CD4-positive, alpha-beta T cell treated with Interleukin-2 at 100 ng/mL for 4 hours (primary cell): ENCODE measurements at regions not wholly inside any gene's neighbourhood (a gene's known extent, or its start where the extent isn't known, plus 50 kb on each side); places are given as distances from the start of the nearest gene placed in this dataset.
A peak's percentile ranks its signal among the peaks of the same experiment; 100 is the strongest.
"Not testable (repeated sequence)": the region's sequence is repeated elsewhere in the genome, so short reads cannot be mapped to it uniquely, and the experiment has no call there.

Source experiments
- DNase-seq: peaks from one replicate; pipeline ENCODE4 v3.0.0-alpha.2; 2020; ENCODE audit warnings: low spot score

DNA sequence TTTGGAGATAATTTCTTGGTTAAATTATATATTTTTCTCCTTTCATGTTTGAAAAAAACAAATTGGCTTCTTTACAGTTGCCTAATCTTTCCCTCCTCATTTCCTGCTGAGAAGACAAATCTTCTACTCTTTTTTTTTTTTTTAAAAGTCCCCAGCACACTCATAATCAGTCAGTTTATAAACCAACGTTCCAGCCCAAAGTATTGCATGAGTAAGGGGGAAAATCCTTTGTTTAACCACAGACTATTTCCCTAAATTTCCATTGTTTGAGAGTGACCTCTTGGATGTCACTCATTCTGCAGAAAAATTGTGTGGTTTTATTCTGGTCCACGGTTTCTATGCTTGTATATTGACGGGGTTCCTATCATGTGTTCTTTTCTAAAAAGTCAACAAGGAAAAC is 55.1 kb upstream of the TLR4 start:
- no peak for DNase-seq

DNA sequence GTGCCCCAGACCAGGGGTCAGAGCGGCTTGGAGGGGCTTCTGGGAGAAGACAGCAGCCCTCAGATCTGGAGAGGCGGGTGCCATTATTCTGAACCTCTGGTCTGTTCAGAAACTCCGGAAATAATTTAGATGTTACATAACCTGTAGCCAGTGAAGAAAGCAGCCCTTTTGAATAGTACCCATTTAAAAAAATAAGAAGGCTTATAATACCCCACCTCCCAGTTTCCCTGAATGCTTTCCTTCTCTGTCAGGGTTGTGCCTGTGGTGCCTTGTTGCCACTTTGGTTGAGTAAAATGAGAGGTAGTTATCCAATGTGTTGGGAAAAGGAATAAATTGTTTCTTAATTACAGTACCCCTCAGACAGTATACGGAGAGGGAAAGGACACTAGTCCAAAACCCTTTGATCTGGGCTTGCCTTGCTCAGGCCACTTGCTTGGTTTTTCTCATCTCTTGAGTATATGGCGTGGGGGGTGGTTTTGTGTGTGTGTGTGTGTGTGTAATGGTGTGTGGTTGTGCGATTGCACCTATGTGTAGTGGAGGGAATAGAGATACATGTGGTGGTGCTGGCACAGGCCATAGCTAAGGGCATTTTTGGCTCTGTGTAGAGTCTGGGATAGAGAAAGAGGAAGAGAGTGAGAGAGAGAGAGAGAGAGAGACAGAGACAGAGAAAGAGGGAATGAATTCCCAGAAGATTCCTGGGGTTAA is 59.1 kb upstream of the TLR4 start:
- DNase-seq = no peak

DNA sequence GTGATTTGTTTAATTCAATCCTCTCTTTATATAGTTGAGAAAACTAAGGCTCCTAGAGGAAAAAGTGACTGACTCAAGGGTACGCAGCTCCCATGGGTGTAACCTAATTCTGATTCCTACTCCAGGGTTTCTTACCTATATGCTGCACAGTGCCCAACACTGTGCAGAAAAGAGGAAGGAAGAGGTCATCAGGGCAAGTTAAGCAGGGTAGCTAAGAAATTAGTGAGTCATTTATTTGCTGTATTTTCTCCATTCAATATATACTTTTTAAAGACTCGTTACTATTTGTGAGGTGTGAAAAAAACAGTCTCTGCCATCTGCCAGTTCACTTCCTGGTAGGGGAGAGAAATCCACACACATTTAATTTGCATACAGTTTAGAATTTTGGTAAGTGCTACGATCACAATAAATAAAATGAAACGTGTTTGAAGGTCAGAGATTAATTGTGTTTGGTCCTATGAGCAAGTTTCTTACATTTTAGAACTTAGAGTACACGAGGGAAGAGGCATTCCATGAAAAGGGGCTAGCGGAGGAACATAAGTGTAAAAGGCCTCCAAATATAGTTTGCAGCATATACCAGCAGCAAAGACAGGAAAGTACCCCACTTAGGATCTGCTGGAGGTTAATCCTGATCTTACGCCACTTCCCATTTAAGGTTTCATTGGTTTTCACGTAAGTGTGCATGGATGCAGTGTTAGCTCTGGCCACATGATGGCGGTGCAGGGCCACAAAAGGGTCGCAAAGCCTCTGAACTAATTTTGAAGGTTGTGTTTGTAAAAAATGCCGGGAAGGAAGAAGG is 59.9 kb upstream of the TLR4 start:
- DNase-seq = peak; percentile 47

GRCh38 chr9:117643288-117643654 is 60.9 kb upstream of the TLR4 start:
- no peak for DNase-seq

GRCh38 chr9:117642571-117643287 is 61.5 kb upstream of the TLR4 start:
- DNase-seq = not testable (repeated sequence)

GRCh38 chr9:117636681-117637080 is 67.5 kb upstream of the TLR4 start:
- DNase-seq = no peak

DNA sequence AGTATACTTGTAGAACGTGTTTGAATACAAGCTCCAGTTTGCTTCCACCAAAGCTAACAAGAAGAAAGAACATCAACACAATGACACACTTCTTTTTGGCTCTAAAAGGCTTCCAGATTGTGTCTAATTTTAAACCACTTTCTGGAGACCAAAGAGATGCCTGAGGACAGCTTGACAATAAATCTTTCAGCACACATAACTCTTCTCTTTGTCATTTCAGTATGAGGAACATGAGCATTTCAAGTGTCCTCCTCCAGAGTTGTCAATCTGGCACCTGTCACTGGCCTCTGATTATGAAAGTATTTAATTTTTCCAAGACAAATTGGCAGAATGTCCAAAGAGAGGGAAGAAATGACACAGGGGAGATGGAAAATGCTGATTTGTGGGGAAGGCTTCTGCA is 79.0 kb upstream of the TLR4 start:
- no peak for DNase-seq

DNA sequence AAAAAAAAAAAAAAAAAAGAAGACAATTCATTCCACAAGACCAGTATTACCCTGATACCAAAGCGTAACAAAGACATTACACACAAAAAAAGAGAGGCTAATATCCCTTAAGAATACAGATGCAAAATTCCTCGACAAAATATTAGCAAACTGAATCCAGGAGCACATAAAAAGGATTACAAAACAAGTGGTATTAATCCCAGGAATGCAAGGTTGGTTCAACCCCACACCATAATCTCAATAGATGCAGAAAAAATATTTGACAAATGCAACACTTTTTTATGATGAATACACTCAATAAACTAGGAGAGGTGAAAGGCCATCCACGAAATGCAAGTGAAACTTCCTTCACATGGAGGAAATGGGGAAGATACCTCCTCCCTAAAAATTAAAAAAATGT is 80.1 kb upstream of the TLR4 start:
- no peak for DNase-seq

- DNase-seq = no peak
These were observed 81.9 kb upstream of the TLR4 start for GRCh38 chr9:117622347-117622746.

- no peak for DNase-seq
These were observed 87.8 kb upstream of the TLR4 start for GRCh38 chr9:117616431-117616831.

DNA sequence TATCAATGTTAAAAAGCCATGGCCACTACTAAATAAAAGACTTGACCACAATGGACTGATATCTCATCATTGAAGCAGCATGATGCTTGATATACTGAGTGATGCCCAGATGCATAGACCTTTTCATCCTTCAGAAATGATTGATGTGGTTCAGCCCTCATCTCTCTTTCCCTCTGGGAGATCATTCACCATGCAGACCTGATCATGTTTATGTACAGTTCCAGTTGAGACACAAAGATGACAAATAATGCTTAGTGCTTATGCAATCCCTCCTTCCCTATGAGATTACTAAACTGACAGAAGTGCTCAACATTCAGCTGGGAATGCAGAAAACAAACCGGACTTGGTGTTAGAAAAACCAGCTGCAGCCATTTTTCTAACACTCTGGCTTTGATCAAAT is 91.9 kb upstream of the TLR4 start:
- DNase-seq = no peak

DNA sequence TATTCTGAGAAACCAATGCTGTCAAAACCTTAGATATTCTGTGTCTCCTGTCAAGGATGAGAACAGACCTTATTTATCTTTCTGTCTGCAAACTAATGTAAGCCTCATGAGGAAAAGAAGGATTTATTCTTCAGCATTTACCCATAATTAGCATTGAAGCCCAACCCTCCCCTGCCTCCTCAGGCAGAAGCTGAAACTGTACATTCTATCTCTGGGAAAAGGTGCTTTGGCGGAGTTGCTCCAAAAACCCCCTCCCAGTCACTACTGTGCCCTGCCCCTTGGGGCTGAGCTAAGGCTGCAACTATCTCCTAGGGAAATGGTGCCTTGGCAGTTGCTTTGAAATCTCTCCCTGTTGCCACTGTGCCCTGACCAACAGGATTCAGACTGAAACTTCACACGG is 106.2 kb upstream of the TLR4 start:
- DNase-seq = no peak

GRCh38 chr9:117596678-117597077 is 107.5 kb upstream of the TLR4 start:
- no peak for DNase-seq

GRCh38 chr9:117595650-117596049 is 108.6 kb upstream of the TLR4 start:
- DNase-seq = no peak

DNA sequence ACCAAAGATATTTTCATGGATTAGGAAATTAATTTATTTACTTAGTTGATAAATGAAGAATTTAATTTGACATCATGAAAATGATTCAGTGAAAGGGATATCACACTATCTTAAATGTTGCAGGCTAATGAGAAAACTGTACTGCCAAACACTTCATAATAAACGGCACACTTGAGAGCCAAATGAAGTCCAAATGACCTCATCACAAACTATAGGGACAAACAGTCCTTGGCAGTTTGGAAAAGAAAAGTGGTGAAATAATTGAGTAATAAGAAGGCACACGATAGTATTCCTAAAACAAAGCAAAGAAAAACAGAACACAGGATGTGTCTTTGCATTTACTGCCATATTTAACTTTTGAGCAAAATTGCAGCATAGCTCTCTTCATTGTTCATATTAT is 116.9 kb upstream of the TLR4 start:
- no peak for DNase-seq

DNA sequence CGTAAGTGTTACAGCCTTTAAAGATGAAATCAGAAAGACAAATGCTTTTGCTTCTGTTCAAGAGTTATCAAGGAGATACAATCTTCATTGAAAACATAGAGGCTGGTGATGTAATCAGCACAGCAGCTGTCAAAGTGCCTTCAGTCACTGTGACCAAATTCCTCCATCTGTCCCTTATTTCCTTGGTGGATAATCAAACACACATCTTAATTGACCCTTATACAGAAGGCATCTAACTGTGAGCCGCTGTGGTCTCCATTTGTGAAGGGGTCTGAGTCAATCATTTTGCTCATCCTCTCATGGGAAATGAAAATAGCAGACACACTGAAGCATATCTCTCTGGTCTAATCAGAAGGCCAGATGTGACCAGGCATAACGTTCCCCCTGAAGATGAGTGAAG is 130.1 kb upstream of the TLR4 start:
- DNase-seq = no peak

GRCh38 chr9:117564839-117565238 is 139.4 kb upstream of the TLR4 start:
- no peak for DNase-seq

DNA sequence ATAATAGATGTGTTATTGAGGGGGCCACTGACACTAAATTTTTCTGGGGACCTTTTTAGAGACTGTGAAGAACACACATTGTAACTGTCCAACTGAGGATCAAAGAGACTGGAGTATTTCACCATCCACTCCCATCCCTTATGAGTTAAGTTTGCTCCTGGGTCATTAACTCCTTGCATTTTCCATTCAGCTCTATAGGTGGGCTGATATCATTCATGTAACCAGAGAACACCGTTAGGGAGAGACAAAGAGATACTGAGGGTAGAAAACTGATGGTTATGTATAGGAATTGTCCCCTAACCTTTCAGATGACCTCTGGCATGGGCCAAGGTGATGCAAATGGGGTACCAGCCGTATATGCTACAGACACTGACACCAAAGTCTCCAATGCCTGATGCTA is 142.4 kb upstream of the TLR4 start:
- DNase-seq = no peak

DNA sequence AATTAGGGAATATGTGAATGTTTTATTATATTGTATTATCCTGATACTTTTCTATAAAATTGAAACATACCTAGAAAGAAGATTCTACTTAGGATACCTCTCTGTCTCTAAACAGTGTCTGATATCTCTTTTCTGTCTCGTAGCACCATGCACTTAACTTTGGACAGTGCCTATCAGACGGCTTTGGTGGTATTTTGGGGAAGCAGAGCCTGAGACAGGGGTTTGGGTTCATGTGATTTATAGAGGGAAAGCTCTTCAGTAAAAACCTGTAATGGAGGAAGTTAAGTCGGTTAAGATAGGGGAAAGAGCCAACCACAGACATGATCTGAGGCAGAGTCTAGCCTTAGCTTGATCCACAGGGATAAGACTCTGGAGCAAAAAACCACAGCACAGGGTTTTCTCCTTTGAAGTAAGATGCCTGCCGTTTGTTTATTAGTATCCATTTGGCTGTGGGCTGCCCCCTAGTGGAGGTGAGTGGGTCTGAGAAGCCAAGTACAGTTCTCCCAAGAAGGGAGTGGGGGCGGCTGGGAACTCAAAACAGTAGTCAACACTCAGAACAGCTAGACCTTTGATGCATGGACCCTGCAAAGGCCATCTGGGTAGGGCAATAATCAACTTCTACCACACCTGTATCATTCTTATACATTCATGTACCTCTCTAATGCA is 141.2 kb upstream of the ASTN2 start:
- peak; percentile 11 for DNase-seq

DNA sequence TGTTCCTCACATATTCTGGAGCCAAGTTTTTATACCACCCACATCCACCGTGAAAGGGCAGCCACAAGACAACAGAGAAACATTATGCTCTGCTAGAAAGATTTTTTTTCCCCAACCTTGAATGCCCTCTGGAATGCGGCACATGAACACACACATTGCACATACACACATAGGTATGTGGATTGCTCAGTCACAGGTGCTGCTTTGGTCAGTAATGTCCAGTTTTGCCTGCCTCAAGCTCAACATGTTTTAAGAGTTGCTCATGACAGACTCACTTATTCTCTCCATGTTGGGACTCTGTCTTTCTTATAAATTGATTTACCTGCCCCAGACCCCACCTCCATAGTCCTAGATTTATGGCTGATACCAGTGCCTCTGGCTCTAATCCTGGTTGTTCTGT is 138.0 kb upstream of the ASTN2 start:
- no peak for DNase-seq

GRCh38 chr9:117551171-117551570 is 136.3 kb upstream of the ASTN2 start:
- DNase-seq = no peak

DNA sequence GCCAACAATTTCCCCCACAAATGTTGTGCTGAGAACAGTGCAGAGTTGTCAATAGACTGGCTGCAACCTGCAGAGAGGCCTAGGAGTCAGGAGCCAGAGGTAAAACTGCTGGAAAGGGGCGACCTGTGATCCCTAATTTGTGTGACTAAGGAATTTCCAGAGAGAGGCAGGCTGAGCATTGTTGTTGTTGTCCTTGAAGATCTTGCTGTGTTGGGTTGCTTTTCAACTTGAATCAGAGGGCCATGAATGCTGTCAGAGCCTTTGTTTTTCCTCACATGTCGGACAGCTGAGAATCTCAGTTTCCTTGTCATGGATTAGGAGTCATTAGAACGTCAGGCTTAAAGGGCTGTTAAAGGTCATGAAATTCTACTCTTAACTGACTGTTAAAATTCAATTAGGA is 134.6 kb upstream of the ASTN2 start:
- no peak for DNase-seq

DNA sequence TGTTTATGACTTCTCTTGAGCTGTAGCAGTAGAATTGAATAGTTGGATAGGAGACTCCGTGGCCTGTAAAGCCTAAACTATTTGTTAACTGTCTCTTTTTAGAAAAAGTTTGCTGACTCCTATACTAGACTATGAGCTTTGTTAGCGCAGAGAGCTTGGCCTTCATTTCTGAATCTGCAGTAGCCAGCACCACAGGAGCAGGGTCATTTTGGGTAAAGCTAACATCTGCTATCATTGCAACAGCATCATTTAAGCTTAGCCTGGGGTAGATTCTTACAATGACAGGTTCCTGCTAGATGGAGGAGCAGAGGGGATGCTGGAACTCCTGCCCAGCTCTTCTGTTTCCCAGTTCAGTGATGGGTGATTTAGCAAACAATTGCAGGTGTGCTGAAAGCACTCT is 133.7 kb upstream of the ASTN2 start:
- no peak for DNase-seq
